KMS-11 (cell line): ENCODE measurements at regions not wholly inside any gene's neighbourhood (a gene's known extent, or its start where the extent isn't known, plus 50 kb on each side); places are given as distances from the start of the nearest gene placed in this dataset.
"Not testable (repeated sequence)": the region's sequence is repeated elsewhere in the genome, so short reads cannot be mapped to it uniquely, and the experiment has no call there.

Experiments
- H2AFZ ChIP-seq: fragments of 200-600 bp; sonication (generic); 2 replicates; pipeline ENCODE4 v1.6.1; 2016; ENCODE audit warnings: antibody characterized with exemption, mixed run types, low read depth
- H3K27ac ChIP-seq: fragments of 200-600 bp; sonication (generic); 2 replicates; pipeline ENCODE4 v1.6.1; 2016; ENCODE audit warnings: mild to moderate bottlenecking, mixed run types
- H3K27me3 ChIP-seq: fragments of 200-600 bp; sonication (generic); 2 replicates; pipeline ENCODE4 v1.6.1; 2017; ENCODE audit warnings: mild to moderate bottlenecking, low read depth, mixed run types, moderate library complexity; ENCODE audit not compliant: insufficient read depth
- H3K36me3 ChIP-seq: fragments of 200-600 bp; sonication (generic); 2 replicates; pipeline ENCODE4 v1.6.1; 2017; ENCODE audit warnings: mild to moderate bottlenecking, mixed run types; ENCODE audit not compliant: insufficient read depth
- H3K4me1 ChIP-seq: fragments of 200-600 bp; sonication (generic); 2 replicates; pipeline ENCODE4 v1.6.1; 2016; ENCODE audit warnings: mild to moderate bottlenecking, low read depth, mixed run types; ENCODE audit not compliant: poor library complexity, severe bottlenecking
- H3K4me2 ChIP-seq: fragments of 200-600 bp; sonication (generic); 2 replicates; pipeline ENCODE4 v1.7.0; 2016; ENCODE audit warnings: mild to moderate bottlenecking, mixed run types
- H3K4me3 ChIP-seq: fragments of 200-600 bp; sonication (generic); IDR thresholded peaks from 2 replicates; pipeline ENCODE4 v1.6.1; 2017; ENCODE audit warnings: low read depth, low read length, mixed read lengths; ENCODE audit not compliant: insufficient read depth
- H3K79me2 ChIP-seq: fragments of 200-600 bp; sonication (generic); 2 replicates; pipeline ENCODE4 v1.6.1; 2016; ENCODE audit warnings: low read depth, mixed run types; ENCODE audit not compliant: insufficient read depth
- H3K9ac ChIP-seq: fragments of 200-600 bp; sonication (generic); 2 replicates; pipeline ENCODE4 v1.6.1; 2016; ENCODE audit warnings: mild to moderate bottlenecking, mixed run types
- H4K20me1 ChIP-seq: fragments of 200-600 bp; sonication (generic); 2 replicates; pipeline ENCODE4 v1.6.1; 2016; ENCODE audit warnings: mild to moderate bottlenecking, mixed run types; ENCODE audit not compliant: insufficient read depth
- CTCF ChIP-seq: fragments of 200-600 bp; sonication (generic); conservative IDR thresholded peaks from 2 replicates; pipeline ENCODE4 v1.6.1; 2017; ENCODE audit warnings: low read depth, mild to moderate bottlenecking, antibody characterized with exemption, low read length, moderate library complexity, mixed read lengths

- Histone ChIP-seq H3K4me2 (no peak overlapping the region), H3K27ac (no peak overlapping the region), H4K20me1 (no peaks in the 10 kb centered on the region), H3K4me3 (no peak overlapping the region), H3K9ac (no peak overlapping the region), H3K4me1 (no peaks in the 10 kb centered on the region), H3K79me2 (no peaks in the 10 kb centered on the region), H3K27me3 (no peaks in the 10 kb centered on the region), H2AFZ (no peak overlapping the region), H3K36me3 (no peaks in the 10 kb centered on the region)
- no peak for TF ChIP-seq CTCF
These were observed 1076.5 kb downstream of the DNAJB9 start for GRCh38 chr7:109646124-109646523.

DNA sequence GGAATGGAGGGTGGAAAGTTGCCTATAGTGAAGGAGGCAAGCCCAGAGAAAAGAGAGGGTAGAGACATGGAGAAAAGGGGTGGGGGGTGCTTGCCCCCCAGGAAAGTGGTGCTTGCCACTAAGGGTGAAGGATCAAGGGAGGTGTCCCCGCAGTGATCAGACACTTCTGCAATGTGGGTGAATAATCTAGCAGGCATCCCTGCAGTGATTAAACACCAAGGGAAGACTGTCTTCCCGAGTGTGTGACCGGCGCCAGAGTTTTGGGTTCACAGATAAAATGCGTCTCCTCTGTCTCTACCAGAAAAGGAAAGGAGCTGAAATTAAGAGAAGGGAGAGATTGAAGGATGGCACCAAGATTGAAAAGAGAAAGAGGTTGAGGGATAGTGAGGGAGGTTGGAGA, 1076.9 kb downstream of the DNAJB9 start:
- H3K27me3 ChIP-seq, H3K4me1 ChIP-seq, H3K4me3 ChIP-seq, H3K9ac ChIP-seq, H3K36me3 ChIP-seq, H2AFZ ChIP-seq, H3K27ac ChIP-seq, H3K4me2 ChIP-seq, H3K79me2 ChIP-seq, H4K20me1 ChIP-seq: not testable (repeated sequence)

- not testable (repeated sequence) for H3K27ac ChIP-seq, H4K20me1 ChIP-seq, H3K79me2 ChIP-seq, H3K4me3 ChIP-seq, H3K9ac ChIP-seq, H3K27me3 ChIP-seq, H3K4me2 ChIP-seq, H3K4me1 ChIP-seq, H2AFZ ChIP-seq, H3K36me3 ChIP-seq
These were observed 1077.6 kb downstream of the DNAJB9 start for GRCh38 chr7:109647263-109647662.

DNA sequence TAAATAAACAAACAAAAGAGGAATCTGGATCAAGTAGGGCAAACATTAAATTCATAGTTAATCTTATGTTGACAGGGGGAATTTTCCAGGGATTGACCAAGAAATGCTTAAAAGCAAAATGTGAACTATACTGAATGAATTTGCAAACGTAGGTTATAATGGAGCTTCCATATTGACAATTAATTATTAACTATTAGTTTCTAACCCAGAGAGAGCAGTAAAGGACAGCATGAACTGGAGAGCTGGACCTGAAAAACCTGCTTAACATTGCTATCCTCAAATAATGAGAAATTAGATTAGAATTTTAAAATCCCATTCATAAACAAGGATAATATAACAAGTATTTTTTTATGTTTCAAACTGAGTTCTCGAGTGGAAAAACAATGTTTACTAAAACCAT, 1089.6 kb downstream of the DNAJB9 start:
- no peak for TF ChIP-seq CTCF
- Histone ChIP-seq H3K9ac (no peak overlapping the region), H3K4me3 (no peak overlapping the region), H3K4me2 (no peak overlapping the region), H3K79me2 (no peaks in the 10 kb centered on the region), H2AFZ (no peak overlapping the region), H3K27ac (no peak overlapping the region), H4K20me1 (no peaks in the 10 kb centered on the region), H3K27me3 (no peaks in the 10 kb centered on the region), H3K36me3 (no peaks in the 10 kb centered on the region), H3K4me1 (no peaks in the 10 kb centered on the region)

- no peak for TF ChIP-seq CTCF
- no peak overlapping the region for H3K4me3 ChIP-seq
- H3K79me2 ChIP-seq = no peaks in the 10 kb centered on the region
- H3K27ac ChIP-seq = no peak overlapping the region
- H2AFZ ChIP-seq = no peak overlapping the region
- H3K36me3 ChIP-seq = no peaks in the 10 kb centered on the region
- H3K4me1 ChIP-seq = no peaks in the 10 kb centered on the region
- H3K4me2 ChIP-seq = no peak overlapping the region
- H4K20me1 ChIP-seq = no peaks in the 10 kb centered on the region
- H3K27me3 ChIP-seq = no peaks in the 10 kb centered on the region
- no peak overlapping the region for H3K9ac ChIP-seq
These were observed 1090.7 kb downstream of the DNAJB9 start for GRCh38 chr7:109660401-109660800.
